22Rv1 (cell line): ENCODE measurements at regions not wholly inside any gene's neighbourhood (a gene's known extent, or its start where the extent isn't known, plus 50 kb on each side); places are given as distances from the start of the nearest gene placed in this dataset.

Experiments used
- CTCF ChIP-seq: fragments of 450-650 bp; IDR thresholded peaks from 2 replicates; pipeline ENCODE4 v1.5.1; 2017; ENCODE audit warnings: mild to moderate bottlenecking
- ZFX ChIP-seq: fragments of 450-650 bp; IDR thresholded peaks from 2 replicates; pipeline ENCODE4 v1.6.1; 2017; ENCODE audit warnings: antibody characterized with exemption, borderline replicate concordance

GRCh38 chr4:166174717-166175490 is 301.9 kb downstream of the TLL1 start:
- TF ChIP-seq CTCF: no peak
- no peak for TF ChIP-seq ZFX
